ENCODE measurements at regions not wholly inside any gene's neighbourhood (a gene's known extent, or its start where the extent isn't known, plus 50 kb on each side); places are given as distances from the start of the nearest gene placed in this dataset.
"Not testable (repeated sequence)": the region's sequence is repeated elsewhere in the genome, so short reads cannot be mapped to it uniquely, and the experiment has no call there.

- DNase-seq (ENCODE audit: low read depth) = no peak
These were observed 720.6 kb downstream of the TAF11L14 start for GRCh38 chr5:18354828-18355227.

GRCh38 chr5:18357486-18357885, 723.2 kb downstream of the TAF11L14 start:
- DNase-seq (ENCODE audit: low read depth) = no peak

- no peak for DNase-seq (ENCODE audit: low read depth)
These were observed 732.0 kb downstream of the TAF11L14 start for GRCh38 chr5:18366234-18366633.

GRCh38 chr5:18370531-18370930, 736.3 kb downstream of the TAF11L14 start:
- no peak for DNase-seq (ENCODE audit: low read depth)

GRCh38 chr5:18375641-18376040, 741.4 kb downstream of the TAF11L14 start:
- DNase-seq (ENCODE audit: low read depth) = no peak

- DNase-seq (ENCODE audit: low read depth) = no peak
These were observed 743.8 kb downstream of the TAF11L14 start for GRCh38 chr5:18378066-18378465.

- DNase-seq (ENCODE audit: low read depth) = no peak
These were observed 744.9 kb downstream of the TAF11L14 start for GRCh38 chr5:18379189-18379588.

- no peak for DNase-seq (ENCODE audit: low read depth)
These were observed 746.6 kb downstream of the TAF11L14 start for GRCh38 chr5:18380729-18381362.

GRCh38 chr5:18393565-18394442, 759.5 kb downstream of the TAF11L14 start:
- no peak for DNase-seq (ENCODE audit: low read depth)

GRCh38 chr5:18394443-18394804, 760.2 kb downstream of the TAF11L14 start:
- no peak for DNase-seq (ENCODE audit: low read depth)

GRCh38 chr5:18395126-18396110, 761.2 kb downstream of the TAF11L14 start:
- no peak for DNase-seq (ENCODE audit: low read depth)

- no peak for DNase-seq (ENCODE audit: low read depth)
These were observed 763.1 kb downstream of the TAF11L14 start for GRCh38 chr5:18397371-18397770.

- DNase-seq (ENCODE audit: low read depth) = no peak
These were observed 763.6 kb downstream of the TAF11L14 start for GRCh38 chr5:18397891-18398290.

- not testable (repeated sequence) for DNase-seq (ENCODE audit: low read depth)
These were observed 765.4 kb downstream of the TAF11L14 start for GRCh38 chr5:18399461-18400327.

- DNase-seq (ENCODE audit: low read depth) = no peak
These were observed 768.9 kb downstream of the TAF11L14 start for GRCh38 chr5:18403141-18403540.

GRCh38 chr5:18403941-18404438, 769.7 kb downstream of the TAF11L14 start:
- no peak for DNase-seq (ENCODE audit: low read depth)

GRCh38 chr5:18420711-18421110, 786.5 kb downstream of the TAF11L14 start:
- DNase-seq (ENCODE audit: low read depth) = no peak

GRCh38 chr5:18433336-18433735, 799.1 kb downstream of the TAF11L14 start:
- no peak for DNase-seq (ENCODE audit: low read depth)

- DNase-seq (ENCODE audit: low read depth) = no peak
These were observed 803.9 kb downstream of the TAF11L14 start for GRCh38 chr5:18438126-18438525.

GRCh38 chr5:18455521-18455920, 821.3 kb downstream of the TAF11L14 start:
- DNase-seq (ENCODE audit: low read depth) = no peak

GRCh38 chr5:18457255-18457654, 823.0 kb downstream of the TAF11L14 start:
- no peak for DNase-seq (ENCODE audit: low read depth)

Data from stimulated activated CD4-positive, alpha-beta T cell treated with anti-CD3 and anti-CD28 coated beads, Interleukin-2, amount 100 ng/mL, for 4 hours (primary cell).